GM12873 (cell line): ENCODE measurements at regions not wholly inside any gene's neighbourhood (a gene's known extent, or its start where the extent isn't known, plus 50 kb on each side); places are given as distances from the start of the nearest gene placed in this dataset.

Source experiments
- CTCF ChIP-seq: IDR thresholded peaks from 2 replicates; pipeline ENCODE4 v1.5.1; 2012; ENCODE audit warnings: low read depth, mild to moderate bottlenecking, moderate library complexity, low read length, control low read depth; ENCODE audit not compliant: insufficient read depth; ENCODE audit errors: missing control alignments

- TF ChIP-seq CTCF, result no peak
These were observed 759.2 kb upstream of the LRFN5 start for GRCh38 chr14:40847480-40847879.

GRCh38 chr14:40842816-40843215 lies 763.9 kb upstream of the LRFN5 start:
- TF ChIP-seq CTCF, result no peak

DNA sequence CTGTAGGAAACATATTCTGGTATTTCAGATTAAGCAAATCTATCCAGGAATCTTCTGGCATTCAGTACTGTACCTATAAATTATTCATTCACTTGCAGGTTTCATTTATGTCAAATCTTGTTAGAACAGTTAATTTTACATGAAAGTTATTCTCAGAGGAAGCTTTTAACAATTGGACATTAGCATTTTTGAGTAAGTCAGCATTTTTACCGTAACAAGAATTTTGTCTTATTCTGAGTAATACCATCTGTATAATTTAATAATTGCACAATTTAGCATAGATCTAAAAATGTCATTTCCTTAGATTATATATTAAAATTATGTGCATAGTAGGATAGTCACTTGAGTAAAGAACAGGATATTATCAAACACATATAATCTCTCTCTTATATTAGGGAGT lies 764.8 kb upstream of the LRFN5 start:
- TF ChIP-seq CTCF, result no peak

DNA sequence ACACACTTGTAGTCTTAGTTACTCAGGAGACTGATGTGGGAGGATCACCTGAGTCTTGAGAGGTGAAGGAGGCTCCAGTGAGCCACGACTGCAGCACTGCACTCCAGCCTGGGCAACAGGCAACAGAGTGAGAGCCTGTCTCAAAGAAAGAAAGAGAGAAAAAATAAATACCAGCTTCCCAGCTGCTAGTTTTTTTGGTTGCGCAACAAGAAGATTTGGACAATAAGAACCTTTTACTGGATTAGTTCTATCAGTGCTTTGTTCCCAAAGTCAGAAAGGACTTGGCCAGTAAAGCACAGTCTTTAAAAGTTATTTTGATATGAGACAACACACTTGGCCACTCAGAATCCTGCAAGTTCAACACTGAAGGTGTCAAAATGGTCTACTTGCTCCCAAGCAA lies 768.1 kb upstream of the LRFN5 start:
- no peak for TF ChIP-seq CTCF

- TF ChIP-seq CTCF, result no peak
These were observed 800.2 kb upstream of the LRFN5 start for GRCh38 chr14:40806471-40806870.

DNA sequence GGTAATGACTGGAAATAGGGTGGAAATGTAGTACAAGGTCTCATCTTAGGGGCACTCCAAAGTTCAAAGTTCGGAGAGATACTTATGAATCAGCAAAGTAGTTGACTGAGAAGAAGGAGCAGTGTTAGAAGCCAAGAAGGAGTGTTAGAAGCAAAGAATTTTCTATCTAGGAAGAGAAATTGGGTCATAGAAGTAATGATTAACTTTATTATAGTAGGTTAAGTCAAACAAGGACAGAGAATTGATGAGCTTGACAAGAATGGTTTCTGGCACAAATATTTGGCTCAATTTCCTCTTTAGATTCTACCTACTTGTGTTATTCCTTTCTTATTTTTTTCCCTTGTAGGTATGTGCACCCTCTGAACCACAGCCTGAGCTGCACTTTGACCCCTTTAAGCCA lies 810.5 kb upstream of the LRFN5 start:
- no peak for TF ChIP-seq CTCF

- TF ChIP-seq CTCF, result no peak
These were observed 821.8 kb upstream of the LRFN5 start for GRCh38 chr14:40784860-40785259.

DNA sequence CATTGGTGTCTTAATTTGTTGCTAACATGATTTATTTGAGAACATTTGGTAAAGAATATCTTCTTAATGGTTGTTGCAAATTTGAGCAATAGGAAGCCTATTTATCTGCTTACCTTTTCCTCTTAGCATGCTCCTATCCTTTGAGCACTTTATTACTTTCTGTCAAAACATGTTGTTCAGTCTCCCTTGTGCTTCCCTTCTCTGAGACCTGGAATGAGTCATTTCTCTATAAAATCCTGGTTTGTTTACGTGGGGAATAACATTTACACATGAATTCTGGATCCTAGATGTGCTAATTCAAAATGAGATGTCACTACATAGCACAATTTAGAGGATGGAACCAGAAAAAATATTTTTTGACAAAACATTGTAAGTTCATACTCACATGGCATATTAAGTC lies 844.0 kb upstream of the LRFN5 start:
- TF ChIP-seq CTCF, result no peak
